Transverse colon (tissue), 4 donors: ENCODE measurements at regions not wholly inside any gene's neighbourhood (a gene's known extent, or its start where the extent isn't known, plus 50 kb on each side); places are given as distances from the start of the nearest gene placed in this dataset.

Experiments
- DNase-seq: peaks from one replicate; pipeline ENCODE4 v3.0.0-alpha.2; 2019
- H3K27ac ChIP-seq, 4 donors: fragments of 200-600 bp; sonication (generic); 2 replicates each; pipeline ENCODE4 v1.5.1; 2016 to 2018; ENCODE audit warnings: inconsistent platforms in 4 of 4
- H3K27me3 ChIP-seq: fragments of 200-600 bp; sonication (generic); 2 replicates; pipeline ENCODE4 v1.5.1; 2017; ENCODE audit warnings: inconsistent platforms
- H3K36me3 ChIP-seq, 4 donors: fragments of 200-600 bp; sonication (generic); 2 replicates each; pipeline ENCODE4 v1.5.1; 2017 to 2019; ENCODE audit warnings: inconsistent platforms in 4 of 4
- H3K4me1 ChIP-seq, 4 donors: fragments of 200-600 bp; sonication (generic); 2 replicates each; pipeline ENCODE4 v1.5.1; 2017 to 2020; ENCODE audit warnings: inconsistent platforms in 4 of 4
- H3K4me3 ChIP-seq, 4 donors: fragments of 200-600 bp; sonication (generic); 1 replicate in 1 of 4; 2 replicates in 3 of 4; pipeline versions ENCODE4 v1.5.1 to v1.6.1; 2017 to 2019; ENCODE audit warnings: inconsistent platforms in 4 of 4
- H3K9me3 ChIP-seq, 2 donors: fragments of 200-600 bp; sonication (generic); 2 replicates each; pipeline ENCODE4 v1.5.1; 2017 to 2019; ENCODE audit warnings: inconsistent platforms in 2 of 2
- CTCF ChIP-seq, 5 experiments: fragments of 200-600 bp in 3 of 5; fragments of 450-650 bp in 2 of 5; sonication (generic) in 3 of 5; IDR thresholded peaks; 1 replicate in 2 of 5; 2 replicates in 3 of 5; pipeline ENCODE4 v1.5.1; 2016 to 2017; ENCODE audit warnings: antibody characterized with exemption in 5 of 5, inconsistent platforms in 3 of 5, mild to moderate bottlenecking in 2 of 5, moderate library complexity in 1 of 5
- EP300 ChIP-seq: sonication (generic); formaldehyde crosslinking; IDR thresholded peaks from one replicate; pipeline ENCODE4 v1.6.1; 2017; ENCODE audit warnings: antibody characterized with exemption, low read depth
- POLR2A ChIP-seq: fragments of 450-650 bp; IDR thresholded peaks from one replicate; pipeline ENCODE4 v1.6.1; 2016; ENCODE audit warnings: antibody characterized with exemption, mild to moderate bottlenecking, moderate library complexity
- POLR2AphosphoS5 ChIP-seq, 3 donors: sonication (generic); formaldehyde crosslinking; IDR thresholded peaks; one replicate each; pipeline ENCODE4 v1.6.1; 2016; ENCODE audit warnings: antibody characterized with exemption in 3 of 3
- WGBS, 2 donors: methylation state at CpG; one replicate each; pipeline ENCODE4 v1.1.5; 2018; ENCODE audit warnings: low coverage in 1 of 2; 5-methylcytosine and 5-hydroxymethylcytosine counted together
- in situ Hi-C, 4 donors: fragments of 200-750 bp; cut with MboI; loops; one replicate each; pipeline versions ENCODE4 v1.15.0 to v1.15.1; 2017; ENCODE audit warnings: low sequenced_read_pairs in 3 of 4, low pct_ligation_motif_present in 1 of 4, low pct_unique_long_range_greater_than_20kb in 1 of 4
- intact Hi-C: fragments of 100-400 bp; cut with DNase I; formaldehyde crosslinking; loops from one replicate; pipeline ENCODE4 v1.15.1; 2023; ENCODE audit warnings: low total_unique reads

GRCh38 chr1:65725064-65725463, 67.6 kb upstream of the PDE4B start:
- in situ Hi-C loops, result no loop called here
- 72 to 94% methylated on average over 3 of the region's 3 CpGs for WGBS, 2 donors
- TF ChIP-seq POLR2AphosphoS5 (IDR thresholded peaks at IDR 0.05) (no peak), EP300 (no peak), CTCF (IDR thresholded peaks at IDR 0.05) (no peak), POLR2A (no peak)

GRCh38 chr1:65728504-65728903, 64.2 kb upstream of the PDE4B start:
- TF ChIP-seq POLR2A (no peak), POLR2AphosphoS5 (IDR thresholded peaks at IDR 0.05) (no peak), EP300 (no peak), CTCF (IDR thresholded peaks at IDR 0.05) (no peak)
- in situ Hi-C loops, result no loop called here
- H3K27ac ChIP-seq, result no peak overlapping the region
- H3K27me3 ChIP-seq, result no peaks in the 10 kb centered on the region
- 68 to 79% methylated on average over 5 of the region's 5 CpGs for WGBS, 2 donors
- no peak for DNase-seq
- H3K36me3 ChIP-seq, result no peaks in the 10 kb centered on the region
- H3K4me1 ChIP-seq, result no peaks in the 10 kb centered on the region
- H3K4me3 ChIP-seq, result no peak overlapping the region
- intact Hi-C loops, result no loop called here
- no peaks in the 10 kb centered on the region for H3K9me3 ChIP-seq

More at GRCh38 chr1:65725064-65725463, 67.6 kb upstream of the PDE4B start:
- Histone ChIP-seq H3K9me3 (no peaks in the 10 kb centered on the region), H3K4me1 (no peaks in the 10 kb centered on the region), H3K36me3 (no peaks in the 10 kb centered on the region), H3K4me3 (no peak overlapping the region), H3K27ac (no peak overlapping the region), H3K27me3 (no peaks in the 10 kb centered on the region)
- no peak for DNase-seq
- intact Hi-C loops, result no loop called here

GRCh38 chr1:65729259-65729658, 63.4 kb upstream of the PDE4B start:
- no peaks in the 10 kb centered on the region for H3K36me3 ChIP-seq
- no peaks in the 10 kb centered on the region for H3K9me3 ChIP-seq
- H3K27ac ChIP-seq, result no peak overlapping the region
- 46 to 70% methylated on average over 1 to 2 of the region's 2 CpGs for WGBS, 2 donors
- DNase-seq, result no peak
- H3K27me3 ChIP-seq, result no peaks in the 10 kb centered on the region
- H3K4me1 ChIP-seq, result no peaks in the 10 kb centered on the region
- TF ChIP-seq CTCF (IDR thresholded peaks at IDR 0.05) (no peak), EP300 (no peak), POLR2A (no peak), POLR2AphosphoS5 (IDR thresholded peaks at IDR 0.05) (no peak)
- intact Hi-C loops (no loop called here), in situ Hi-C loops (no loop called here)
- no peak overlapping the region for H3K4me3 ChIP-seq

- in situ Hi-C loops, result no loop called here
- Histone ChIP-seq H3K4me1 (no peaks in the 10 kb centered on the region), H3K27ac (no peak overlapping the region), H3K36me3 (no peaks in the 10 kb centered on the region), H3K4me3 (no peak overlapping the region), H3K27me3 (no peaks in the 10 kb centered on the region), H3K9me3 (no peaks in the 10 kb centered on the region)
- TF ChIP-seq POLR2AphosphoS5 (IDR thresholded peaks at IDR 0.05) (no peak), CTCF (IDR thresholded peaks at IDR 0.05) (no peak), POLR2A (no peak), EP300 (no peak)
- 85 to 88% methylated on average over 2 of the region's 2 CpGs for WGBS, 2 donors
- intact Hi-C loops, result no loop called here
- DNase-seq, result no peak
These were observed 57.7 kb upstream of the PDE4B start for GRCh38 chr1:65734979-65735378.
